NCI-H128 (cell line): ENCODE measurements at regions not wholly inside any gene's neighbourhood (a gene's known extent, or its start where the extent isn't known, plus 50 kb on each side); places are given as distances from the start of the nearest gene placed in this dataset.

Source experiments
- DNase-seq: peaks from one replicate; lab custom pipeline; 2025; ENCODE audit not compliant: unreplicated experiment; lab: John Stamatoyannopoulos, UW

DNA sequence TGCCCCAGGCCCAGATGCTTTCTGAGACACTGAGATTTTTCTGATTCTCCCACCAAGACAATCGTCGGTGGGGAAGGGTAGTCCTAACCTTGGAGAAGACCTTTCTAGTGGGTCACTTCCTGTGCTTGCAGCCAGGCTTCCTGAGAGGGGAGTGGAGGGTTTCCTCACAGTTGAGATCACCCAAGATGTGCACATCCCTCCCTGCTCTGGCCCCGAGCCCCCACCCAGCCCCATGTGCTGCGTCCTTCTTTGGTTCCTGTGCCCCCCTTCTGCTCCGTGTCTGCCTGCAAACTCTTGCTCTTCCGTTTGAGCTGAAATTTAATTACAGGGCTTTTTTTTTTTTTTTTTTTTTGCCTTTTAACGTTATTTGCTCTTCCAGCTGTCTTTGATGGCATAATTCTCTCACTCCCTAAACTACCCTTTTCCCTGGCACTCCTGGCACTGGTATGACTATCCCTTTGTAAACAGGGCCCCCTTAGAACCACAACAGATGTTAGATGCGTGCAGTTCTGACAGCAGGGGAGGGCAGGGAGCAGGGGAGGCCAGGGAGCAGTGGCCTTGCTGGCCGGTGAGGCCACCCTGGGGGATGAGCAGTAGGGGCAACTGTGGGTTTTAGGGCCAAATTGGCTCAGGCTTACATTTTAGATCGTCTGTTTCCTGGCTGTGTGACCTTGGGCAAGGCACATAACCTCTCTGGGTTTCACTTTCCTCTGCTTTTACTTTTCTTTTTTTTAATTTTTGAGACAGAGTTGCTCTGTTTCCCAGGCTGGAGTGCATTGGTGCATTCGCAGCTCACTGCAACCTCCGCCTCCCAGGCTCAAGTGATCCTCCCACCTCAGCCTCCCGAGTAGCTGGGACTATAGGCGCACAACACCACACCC lies 144.5 kb downstream of the PHETA1 start:
- DNase-seq = no peak

DNA sequence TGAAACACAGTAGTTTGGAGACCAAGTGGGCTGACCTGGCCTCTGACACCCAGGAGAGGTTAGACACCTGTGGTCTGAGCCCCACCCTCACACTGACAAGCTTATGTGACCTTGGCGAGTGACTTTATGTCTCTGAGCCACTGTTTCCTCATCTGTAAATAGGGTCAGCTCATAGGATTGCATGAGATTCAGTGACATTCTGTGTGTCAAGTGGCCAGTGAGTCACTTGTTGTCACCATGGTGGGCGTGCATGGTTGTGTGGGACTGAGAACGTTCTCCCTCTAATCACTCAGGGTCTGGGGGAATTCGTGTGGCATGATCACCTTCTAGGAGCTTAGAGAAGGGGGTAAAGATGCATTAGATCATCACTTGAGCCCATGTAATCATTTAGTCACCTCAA lies 146.4 kb downstream of the PHETA1 start:
- DNase-seq = no peak

DNA sequence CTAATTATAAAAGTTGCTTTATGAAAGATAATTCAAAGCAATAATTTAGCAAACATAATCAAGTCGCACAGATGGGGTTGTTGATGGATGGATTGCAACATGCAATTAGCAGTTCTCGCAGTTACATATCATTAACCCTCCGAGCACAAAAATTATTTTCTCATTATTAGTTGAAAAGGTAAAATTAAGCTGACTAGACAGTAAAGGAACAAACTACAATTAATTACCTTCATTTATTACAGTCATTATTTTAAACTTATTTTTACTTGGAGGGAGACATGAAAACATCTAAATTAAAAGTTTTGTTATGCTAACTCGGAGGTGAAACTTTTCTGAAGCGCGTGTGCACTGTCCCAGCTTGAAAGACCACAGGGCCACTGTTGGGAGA lies 146.9 kb downstream of the PHETA1 start:
- DNase-seq = no peak

DNA sequence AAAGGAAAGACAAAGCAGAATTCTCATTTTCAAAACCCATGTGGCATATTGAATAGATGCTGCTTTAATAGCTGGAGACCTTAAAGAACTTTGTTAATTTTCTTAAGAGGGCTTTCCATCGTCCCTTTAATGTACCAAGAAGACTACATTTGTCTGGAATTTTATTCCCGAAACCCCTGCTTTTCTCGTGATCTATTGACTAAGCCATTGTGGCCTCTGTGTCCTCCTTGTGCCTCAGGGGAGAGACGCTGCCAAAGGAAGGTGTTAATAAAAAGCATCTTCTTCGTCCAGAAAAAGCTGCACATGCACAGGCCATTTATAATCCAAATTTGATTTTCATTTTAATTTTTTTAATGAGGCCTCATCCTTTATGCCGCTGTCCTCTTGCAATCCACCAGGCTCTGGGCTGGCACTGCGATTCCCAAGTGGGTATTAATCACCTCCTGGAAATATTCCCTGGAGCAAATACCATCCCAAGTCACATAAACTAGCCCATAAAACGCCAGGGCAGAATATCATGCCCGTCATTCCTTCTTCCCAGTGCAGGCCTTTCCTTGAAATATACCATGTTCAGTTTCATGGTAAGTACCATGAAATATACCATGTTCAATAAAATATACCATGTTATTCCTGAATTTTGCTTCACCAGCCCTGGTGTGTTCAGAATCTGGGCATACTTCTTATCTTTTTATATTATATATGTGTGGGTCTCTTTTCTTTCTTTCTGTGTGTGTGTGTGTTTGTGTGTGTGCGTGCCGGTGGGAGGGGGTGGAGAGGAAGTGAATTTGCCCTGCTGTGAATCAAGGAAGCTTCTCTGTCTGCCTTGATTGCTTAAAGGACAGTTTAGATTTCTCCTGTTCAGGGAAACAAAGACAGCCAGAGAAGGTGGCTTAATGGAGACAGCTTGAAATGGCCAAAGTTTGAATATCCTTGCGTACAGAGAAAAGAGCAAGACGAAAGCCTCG lies 147.6 kb downstream of the PHETA1 start:
- no peak for DNase-seq

DNA sequence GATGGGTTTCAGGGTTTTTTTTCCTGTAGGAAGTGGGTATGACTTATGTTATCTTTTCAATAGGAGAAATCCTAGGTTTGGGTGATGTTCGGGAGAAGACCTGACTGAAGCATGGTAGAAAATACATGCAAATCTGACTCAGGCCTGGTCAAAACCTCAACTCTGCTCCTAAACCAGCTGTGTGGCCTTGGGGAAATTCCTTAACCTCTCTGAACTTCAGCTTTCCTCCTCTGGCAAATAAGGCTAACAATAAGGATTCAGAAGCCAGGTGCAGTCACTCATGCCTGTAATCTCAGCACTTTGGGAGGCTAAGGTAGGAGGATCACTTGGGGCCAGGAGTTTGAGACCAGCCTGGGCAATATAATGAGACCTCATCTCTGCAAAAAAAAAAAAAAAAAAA lies 148.5 kb downstream of the PHETA1 start:
- no peak for DNase-seq

DNA sequence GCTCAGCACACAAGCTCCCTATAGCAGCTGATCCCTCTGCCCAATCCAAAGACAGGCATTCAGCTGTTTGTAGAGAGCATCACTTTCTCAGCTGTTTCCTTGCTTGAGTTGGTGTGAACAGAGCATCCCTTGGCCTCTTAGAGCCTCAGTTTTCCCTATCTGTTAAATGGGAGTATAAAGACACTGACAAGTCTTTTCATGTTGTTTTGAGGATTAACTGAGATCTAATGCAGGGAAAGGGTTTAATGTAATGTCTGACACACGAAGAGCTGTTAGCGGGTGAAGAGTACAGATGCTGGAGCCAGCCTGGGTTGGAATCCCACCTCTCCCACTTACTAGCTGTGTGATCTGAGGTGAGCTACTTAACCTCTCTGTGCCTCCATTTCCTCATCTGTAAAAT lies 149.5 kb downstream of the PHETA1 start:
- DNase-seq = no peak

DNA sequence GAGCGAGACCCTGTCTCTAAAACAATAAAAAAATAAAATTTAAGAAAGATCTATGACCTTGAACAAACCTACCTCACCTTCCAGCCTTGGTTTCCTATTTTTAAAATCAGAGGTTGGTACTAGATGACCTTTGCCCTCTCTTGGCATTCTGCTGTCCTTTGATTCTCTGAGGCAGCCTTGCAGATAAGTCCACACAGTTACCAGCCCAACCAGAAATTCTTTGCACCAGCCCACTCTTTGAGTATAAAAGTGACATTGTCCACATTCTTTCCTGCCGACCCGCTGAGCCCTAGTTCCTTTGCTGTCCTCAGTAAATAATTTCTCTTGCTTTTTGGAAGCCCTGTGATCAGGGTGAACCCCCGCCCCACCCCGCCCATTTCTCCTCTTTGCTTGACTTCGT lies 150.4 kb downstream of the PHETA1 start:
- DNase-seq = no peak

DNA sequence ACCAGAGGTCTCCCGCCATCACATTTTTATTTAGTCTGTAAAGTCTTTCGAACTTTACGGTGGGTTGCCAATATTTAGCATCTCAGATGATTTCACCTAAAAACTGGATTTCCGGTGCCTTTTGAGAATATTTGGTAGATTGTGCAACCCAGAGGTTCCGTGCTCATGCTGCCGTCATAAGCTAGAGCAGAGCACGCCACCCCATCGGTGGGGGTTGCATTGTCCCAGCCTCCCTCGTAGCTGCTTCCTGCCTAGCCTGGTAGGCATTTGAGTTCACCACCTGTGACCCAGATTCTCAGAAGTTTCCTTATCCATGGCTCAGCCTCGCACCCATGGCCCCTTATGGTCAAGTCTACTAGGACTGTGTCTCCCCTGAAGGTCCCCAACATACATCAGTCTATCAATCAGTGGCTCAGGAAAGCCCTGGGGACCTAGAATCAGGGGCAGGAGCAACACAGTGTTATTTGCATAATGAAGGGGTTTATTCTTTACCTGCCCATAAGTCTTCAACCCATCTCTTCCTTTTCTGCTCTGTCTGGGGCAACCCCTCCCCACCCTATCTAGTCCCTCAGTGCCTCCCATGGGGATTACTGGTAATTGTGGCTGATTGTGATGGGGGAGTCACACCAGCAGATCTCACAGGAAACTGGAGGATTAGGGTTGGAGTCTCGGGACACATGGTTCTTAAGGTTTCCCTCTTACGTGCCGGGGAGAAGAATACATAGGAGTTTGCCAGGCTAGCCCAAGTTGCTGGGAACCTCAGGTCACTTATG lies 152.3 kb downstream of the PHETA1 start:
- no peak for DNase-seq

DNA sequence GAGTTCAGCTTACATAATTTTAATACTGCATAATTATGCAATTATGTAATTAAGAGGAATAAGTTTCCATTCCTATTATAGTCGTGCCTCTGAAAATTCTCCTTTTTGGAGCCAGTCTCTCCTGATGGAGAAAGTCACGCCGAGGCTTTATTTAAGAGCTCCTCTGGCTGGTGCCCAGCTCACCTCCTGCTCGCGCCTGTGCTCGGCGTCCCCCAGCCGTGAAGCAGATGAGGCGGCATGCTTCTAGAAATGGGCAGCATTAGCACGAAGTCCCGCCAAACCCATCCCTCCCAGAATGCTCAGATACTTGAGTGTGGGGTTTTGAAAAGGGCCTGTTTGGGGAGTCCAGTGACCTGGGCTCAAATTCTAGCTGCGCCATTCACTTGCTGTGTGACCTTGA lies 153.0 kb downstream of the PHETA1 start:
- no peak for DNase-seq

DNA sequence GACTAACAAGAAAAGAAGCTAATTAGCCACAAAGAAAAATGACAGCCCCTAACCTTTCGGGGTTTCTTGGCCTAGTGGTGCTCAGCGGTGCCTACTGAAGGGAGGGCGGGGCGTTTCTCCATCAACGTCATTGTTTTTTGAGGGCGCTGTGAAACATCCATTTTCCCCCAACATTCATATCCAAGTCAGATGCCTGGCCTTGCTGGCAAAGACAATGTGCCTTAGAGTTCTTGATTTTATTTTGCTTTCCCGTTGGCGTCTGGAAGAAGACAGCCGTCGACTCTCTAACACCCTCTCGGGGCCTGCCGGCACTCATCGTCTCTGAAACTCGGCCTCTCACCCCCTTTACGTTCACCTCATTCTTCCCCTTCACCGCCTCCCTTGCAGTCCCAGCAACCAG lies 154.5 kb downstream of the PHETA1 start:
- DNase-seq = no peak

DNA sequence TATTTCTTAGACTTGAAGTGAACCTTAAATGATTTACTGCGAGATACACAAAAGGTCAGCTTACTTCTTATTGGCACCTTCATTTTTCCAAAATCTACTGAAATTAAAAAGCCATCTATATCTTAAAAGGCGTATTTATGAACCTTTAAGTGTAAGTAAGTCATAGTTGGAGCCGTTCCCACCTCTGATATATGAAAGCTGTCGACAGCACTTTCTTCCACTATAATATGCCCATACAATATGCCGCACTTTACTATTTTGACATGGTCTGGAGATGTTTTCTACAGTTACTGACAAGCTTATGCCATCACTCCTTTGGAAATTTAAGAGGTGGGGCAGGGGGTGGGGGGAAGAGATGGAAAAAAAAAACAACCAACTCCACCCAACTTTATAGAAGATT lies 155.3 kb downstream of the PHETA1 start:
- DNase-seq = no peak

DNA sequence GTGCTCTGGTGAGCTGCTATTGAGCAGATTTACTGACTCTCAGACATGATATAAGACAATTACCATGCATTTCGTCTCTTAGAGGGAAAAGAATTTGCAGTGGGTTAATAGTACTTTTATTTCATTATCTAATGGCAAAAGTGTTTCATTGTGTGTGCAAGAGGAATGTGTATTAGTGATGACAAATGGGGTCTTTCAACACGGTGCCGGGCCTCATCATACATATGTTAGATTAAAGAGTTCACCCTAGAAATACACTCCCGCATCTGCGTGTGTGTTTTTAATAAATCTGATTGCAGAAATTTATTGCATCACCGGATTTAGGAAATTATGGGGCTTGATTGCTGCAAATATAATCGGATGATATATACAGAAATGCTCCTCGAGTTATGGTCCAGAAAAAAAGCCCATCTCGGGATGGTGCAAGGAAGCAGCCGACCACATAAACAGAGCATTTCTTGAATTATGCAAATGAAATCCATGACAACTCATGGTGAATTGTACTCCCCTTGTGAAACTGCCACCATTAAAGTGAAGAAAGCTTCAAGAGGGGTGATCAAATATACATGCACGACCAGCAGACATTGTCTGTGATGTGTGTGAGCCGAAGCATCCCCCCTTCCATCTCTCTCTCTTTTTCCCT lies 156.0 kb downstream of the PHETA1 start:
- DNase-seq = no peak

DNA sequence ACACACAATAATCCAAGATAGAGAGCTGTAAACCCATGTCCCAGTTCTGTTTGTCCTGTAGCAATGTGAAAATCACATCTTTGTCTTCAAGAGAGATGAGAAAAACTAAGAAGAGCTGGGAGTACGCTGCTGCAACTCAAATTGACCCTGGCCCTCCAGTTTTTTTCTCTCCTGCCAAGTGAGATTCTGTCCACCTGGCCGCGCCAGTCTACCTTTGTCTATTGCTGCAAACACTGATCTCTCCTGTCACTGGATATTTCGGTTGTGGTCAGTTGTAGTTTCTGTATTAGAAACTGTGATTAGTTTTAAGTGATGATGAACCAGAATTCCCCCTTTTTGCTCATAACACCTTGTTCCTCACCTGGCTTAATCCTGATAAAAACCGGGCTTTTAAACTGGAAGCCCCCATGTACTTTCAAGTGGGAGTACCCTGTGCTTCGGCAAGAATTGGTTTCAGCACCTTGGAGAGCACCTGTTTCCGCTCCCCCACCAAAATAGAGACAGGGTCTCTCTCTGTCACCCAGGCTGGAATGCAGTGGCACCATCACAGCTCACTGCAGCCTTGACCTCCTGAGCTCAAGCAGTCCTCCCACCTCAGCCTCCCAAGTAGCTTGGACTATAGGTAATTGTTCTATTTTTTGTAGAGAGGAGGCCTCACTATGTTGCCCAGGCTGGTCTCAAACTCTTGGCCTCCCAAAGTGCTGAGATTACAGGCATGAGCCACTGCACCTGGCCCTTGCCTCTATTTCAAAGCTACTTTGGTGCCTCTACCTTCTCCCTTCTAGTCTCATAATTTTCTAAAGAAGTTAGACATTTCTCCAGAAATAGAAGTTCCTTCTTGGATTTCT lies 156.8 kb downstream of the PHETA1 start:
- no peak for DNase-seq

DNA sequence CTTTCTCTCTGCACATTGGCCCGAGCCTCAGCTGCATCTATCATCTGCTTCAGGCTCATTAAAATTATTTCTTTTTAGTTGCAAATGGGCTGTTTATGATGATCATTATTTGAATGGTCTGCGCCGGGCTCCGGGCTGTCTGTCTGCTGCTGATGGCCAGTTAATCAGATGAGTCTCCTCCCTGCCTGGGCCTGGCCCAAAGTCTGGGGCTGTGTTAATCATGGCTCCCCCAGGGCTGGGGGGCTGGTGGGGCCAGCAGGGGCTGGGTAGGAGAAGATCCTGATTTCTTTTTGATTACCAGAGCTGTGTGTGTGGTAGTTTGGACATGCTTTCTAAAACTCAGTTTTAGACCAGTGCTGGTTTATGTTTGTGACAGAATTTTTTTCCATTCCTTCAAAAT lies 159.1 kb downstream of the PHETA1 start:
- DNase-seq = no peak

DNA sequence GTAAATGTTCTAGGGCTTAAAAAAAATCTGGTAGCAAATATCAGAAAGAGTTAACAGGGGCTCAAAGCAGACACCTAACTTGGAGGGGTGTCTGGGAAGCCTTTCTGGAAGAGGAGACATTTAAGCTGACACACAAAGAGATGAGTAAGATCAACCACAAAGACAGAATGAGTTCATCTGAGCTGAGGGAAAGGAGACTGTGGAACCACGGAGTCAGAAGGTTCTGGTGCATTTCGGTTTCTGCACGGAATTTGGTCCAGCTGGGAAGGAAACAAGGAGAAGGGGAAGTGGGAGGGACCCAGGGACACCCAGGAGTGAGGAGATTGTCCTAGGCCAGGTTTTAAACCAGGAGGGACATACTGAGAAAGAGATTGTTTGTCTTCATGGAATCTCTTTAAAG lies 161.1 kb downstream of the PHETA1 start:
- no peak for DNase-seq

DNA sequence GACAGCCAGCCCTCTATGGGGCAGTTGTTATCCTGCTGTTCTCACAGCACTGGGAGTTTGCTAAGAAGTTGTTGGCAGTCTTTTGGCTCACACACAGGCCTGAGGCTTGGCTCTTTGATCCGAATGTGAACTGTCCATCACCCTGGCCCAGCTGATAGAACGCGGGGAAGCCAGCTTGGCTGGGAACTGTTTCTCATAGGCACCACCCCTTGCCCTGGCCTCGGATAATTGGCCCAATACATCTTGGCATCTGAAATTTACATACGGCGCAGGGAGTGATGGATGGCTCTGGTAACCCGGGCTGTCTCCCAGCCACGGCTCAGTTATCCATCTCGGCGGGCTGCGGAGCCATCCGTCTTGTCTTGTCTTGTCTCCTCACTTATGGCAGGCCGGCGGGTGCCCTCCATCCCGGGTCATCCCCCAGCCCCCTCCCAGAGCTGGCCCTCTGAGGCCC lies 164.1 kb downstream of the PHETA1 start:
- DNase-seq = no peak

DNA sequence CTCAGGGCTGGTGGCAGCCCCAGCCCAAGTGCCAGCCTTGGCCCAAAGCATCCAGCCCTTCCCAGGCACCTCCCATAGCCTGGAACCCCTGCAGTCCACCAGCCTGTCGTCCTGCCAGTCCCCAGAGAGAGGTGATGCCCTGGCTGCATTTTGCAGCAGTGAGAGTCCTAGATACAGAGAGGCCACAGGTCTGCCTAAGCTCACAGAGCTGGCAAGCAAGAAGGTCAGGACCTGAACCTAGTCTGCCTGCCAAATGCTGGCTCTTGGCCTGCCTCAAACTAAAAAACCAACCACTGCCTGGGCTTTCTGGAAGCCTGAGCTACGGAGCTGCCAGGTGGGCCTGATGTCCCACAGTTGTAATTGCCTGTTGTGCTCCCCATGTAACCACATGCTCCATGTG lies 164.9 kb downstream of the PHETA1 start:
- no peak for DNase-seq

DNA sequence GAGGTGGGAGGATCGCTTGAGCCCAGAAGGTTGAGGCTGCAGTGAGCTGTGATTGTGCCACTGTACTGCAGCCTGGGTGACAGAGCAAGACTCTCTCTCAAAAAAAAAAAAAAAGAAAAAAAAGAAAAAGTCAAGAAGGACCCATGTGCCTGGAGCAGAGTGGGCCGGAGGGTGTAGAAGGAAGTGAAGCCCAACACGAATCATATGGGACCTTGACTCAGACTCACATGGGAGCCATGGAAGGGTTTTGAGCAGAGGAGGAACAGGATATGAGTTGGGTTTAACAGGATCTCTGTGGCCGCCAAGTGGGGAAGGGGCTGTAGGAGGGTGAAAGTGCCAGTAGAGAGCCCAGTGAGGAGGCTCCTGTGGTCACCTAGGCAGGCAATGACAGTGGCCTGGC lies 165.4 kb downstream of the PHETA1 start:
- no peak for DNase-seq

DNA sequence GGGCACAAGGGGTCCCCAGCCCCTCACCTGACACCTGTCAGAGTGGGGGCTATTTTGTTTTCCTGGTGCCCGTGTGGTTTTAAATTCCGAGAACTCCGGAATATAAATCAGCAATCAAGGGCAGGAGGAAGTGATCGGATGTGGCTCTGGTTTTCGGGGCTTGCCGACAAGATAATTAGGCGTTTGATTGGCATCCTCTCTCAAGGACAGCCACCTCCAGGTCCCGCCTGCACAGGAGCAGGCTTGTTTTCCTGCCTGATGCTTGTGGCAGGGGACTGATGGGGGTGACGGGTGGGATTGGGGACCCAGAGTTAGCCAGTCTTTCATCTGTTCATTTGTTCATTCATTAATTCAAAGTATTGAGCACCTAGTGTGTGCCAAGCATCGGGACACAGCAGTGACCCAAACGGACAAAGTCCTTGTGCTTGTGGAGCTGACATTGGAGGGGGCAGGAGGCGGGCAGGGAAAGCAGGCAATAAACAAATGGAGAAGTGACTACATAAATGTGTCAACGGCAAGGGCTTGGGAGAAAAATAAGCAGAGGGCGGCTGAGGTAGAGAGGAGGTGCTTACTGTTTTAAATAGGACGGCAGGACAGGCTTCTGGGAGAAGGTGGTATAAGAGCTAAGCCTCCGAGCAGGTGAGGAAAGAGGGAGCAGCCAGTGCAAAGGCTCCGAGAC lies 166.5 kb downstream of the PHETA1 start:
- DNase-seq = no peak
